ENCODE measurements at regions not wholly inside any gene's neighbourhood (a gene's known extent, or its start where the extent isn't known, plus 50 kb on each side); places are given as distances from the start of the nearest gene placed in this dataset.

- DNase-seq: no peak
- WGBS, 2 donors: 91 to 93% methylated on average over 3 of the region's 3 CpGs
- TF ChIP-seq CTCF (IDR thresholded peaks at IDR 0.05): no peak
- no peak overlapping the region for H3K27ac ChIP-seq
- H3K9me3 ChIP-seq: peaks cover 0 to 11% (median 0%) of the 10 kb centered on the region in 11 donors
- no peaks in the 10 kb centered on the region for H3K27me3 ChIP-seq
- H3K4me1 ChIP-seq: peaks cover 0 to 11% (median 0%) of the 10 kb centered on the region in 9 donors
- no peaks in the 10 kb centered on the region for H3K36me3 ChIP-seq
- no peak overlapping the region for H3K4me3 ChIP-seq
- ATAC-seq: no peak
- intact Hi-C loops (cut with DNase I): no loop called here
Observed at GRCh38 chr2:19644763-19645162, 257.0 kb downstream of the TTC32 start.

- no peak for TF ChIP-seq CTCF (IDR thresholded peaks at IDR 0.05)
- intact Hi-C loops (cut with DNase I): no loop called here
- ATAC-seq (no peak), DNase-seq (no peak)
- Histone ChIP-seq H3K4me1 (no peaks in the 10 kb centered on the region), H3K27me3 (no peaks in the 10 kb centered on the region), H3K36me3 (no peaks in the 10 kb centered on the region), H3K27ac (no peak overlapping the region), H3K4me3 (no peak overlapping the region), H3K9me3 (peaks cover 0 to 11% (median 0%) of the 10 kb centered on the region in 11 donors)
- WGBS, 2 donors: 91 to 95% methylated on average over 3 of the region's 3 CpGs
Observed at GRCh38 chr2:19643117-19643518, 258.7 kb downstream of the TTC32 start.

- H3K36me3 ChIP-seq: no peaks in the 10 kb centered on the region
- ATAC-seq (no peak), DNase-seq (no peak)
- TF ChIP-seq CTCF (IDR thresholded peaks at IDR 0.05): no peak
- intact Hi-C loops (cut with DNase I): no loop called here
- peaks cover 0 to 11% (median 0%) of the 10 kb centered on the region in 11 donors for H3K9me3 ChIP-seq
- H3K27me3 ChIP-seq: no peaks in the 10 kb centered on the region
- whole genome bisulfite sequencing, 2 donors: 92 to 95% methylated on average over 3 of the region's 3 CpGs
- no peak overlapping the region for H3K27ac ChIP-seq
- no peaks in the 10 kb centered on the region for H3K4me1 ChIP-seq
- no peak overlapping the region for H3K4me3 ChIP-seq
Observed at GRCh38 chr2:19642501-19642900, 259.3 kb downstream of the TTC32 start.

GRCh38 chr2:19635951-19636510 is 265.8 kb downstream of the TTC32 start:
- WGBS, 2 donors: 73 to 86% methylated on average over 8 of the region's 8 CpGs
- no peak for ATAC-seq
- H3K9me3 ChIP-seq: no peaks in the 10 kb centered on the region
- no peaks in the 10 kb centered on the region for H3K27me3 ChIP-seq
- H3K36me3 ChIP-seq: no peaks in the 10 kb centered on the region
- no peak for TF ChIP-seq CTCF (IDR thresholded peaks at IDR 0.05)
- no peak overlapping the region for H3K4me3 ChIP-seq
- H3K4me1 ChIP-seq: peaks cover 0 to 12% (median 5%) of the 10 kb centered on the region in 9 donors
- DNase-seq: no peak
- H3K27ac ChIP-seq: no peak overlapping the region
- intact Hi-C loops (cut with DNase I): no loop called here
